A673 (cell line): ENCODE measurements at regions not wholly inside any gene's neighbourhood (a gene's known extent, or its start where the extent isn't known, plus 50 kb on each side); places are given as distances from the start of the nearest gene placed in this dataset.

ENCODE experiments used
- BruUV-seq: library from RNA; stranded (reverse); fragments of 400-500 nt; replicated peaks from 2 replicates; lab custom pipeline; 2021; lab: Mats Ljungman, UMichigan
- CTCF ChIA-PET: fragments of 300-600 bp; sonication (Branson Sonifier 250); formaldehyde crosslinking; loops from one replicate; lab custom pipeline; 2022; ENCODE audit warnings: antibody characterized with exemption; lab: Charles Lee
- POLR2A ChIA-PET: fragments of 300-600 bp; sonication (Branson Sonifier 250); formaldehyde crosslinking; loops from one replicate; lab custom pipeline; 2022; ENCODE audit warnings: antibody characterized with exemption; ENCODE audit not compliant: low non-redundant PET; lab: Charles Lee
- DNase-seq: peaks from one replicate; pipeline ENCODE4 v3.0.0-alpha.2; 2015; ENCODE audit warnings: low spot score
- H3K27ac ChIP-seq: fragments of 200-600 bp; sonication (generic); 2 replicates; pipeline ENCODE4 v1.5.1; 2016; ENCODE audit warnings: mixed run types, low read depth, mild to moderate bottlenecking, mixed read lengths, antibody characterized with exemption, low read length; ENCODE audit not compliant: poor library complexity, severe bottlenecking
- H3K27me3 ChIP-seq: fragments of 200-600 bp; sonication (generic); replicated peaks from 2 replicates; pipeline ENCODE4 v1.6.1; 2017; ENCODE audit warnings: mixed run types, low read depth, mild to moderate bottlenecking, mixed read lengths, antibody characterized with exemption, low read length; ENCODE audit not compliant: insufficient read depth, poor library complexity
- H3K36me3 ChIP-seq: fragments of 200-600 bp; sonication (generic); 2 replicates; pipeline ENCODE4 v1.6.1; 2016; ENCODE audit warnings: mixed run types, mild to moderate bottlenecking, mixed read lengths, antibody characterized with exemption, low read length; ENCODE audit not compliant: insufficient read depth, poor library complexity, severe bottlenecking
- H3K4me1 ChIP-seq: fragments of 200-600 bp; sonication (generic); 2 replicates; pipeline ENCODE4 v1.6.1; 2017; ENCODE audit warnings: mixed run types, mild to moderate bottlenecking, mixed read lengths, antibody characterized with exemption, low read length; ENCODE audit not compliant: insufficient read depth, poor library complexity, severe bottlenecking
- H3K4me3 ChIP-seq: fragments of 200-600 bp; sonication (generic); 2 replicates; pipeline ENCODE4 v1.5.1; 2016; ENCODE audit warnings: low read depth, mixed run types, mild to moderate bottlenecking, mixed read lengths, low read length; ENCODE audit not compliant: poor library complexity, severe bottlenecking
- H3K9me3 ChIP-seq: fragments of 200-600 bp; sonication (generic); 2 replicates; pipeline ENCODE4 v1.6.1; 2016; ENCODE audit warnings: mixed run types, low read depth, mild to moderate bottlenecking, mixed read lengths, antibody characterized with exemption, low read length; ENCODE audit not compliant: poor library complexity, severe bottlenecking
- EZH2 ChIP-seq: fragments of 200-600 bp; sonication (generic); IDR thresholded peaks from 2 replicates; pipeline ENCODE4 v1.6.1; 2017; ENCODE audit warnings: borderline replicate concordance, low read depth, mild to moderate bottlenecking, mixed read lengths, antibody characterized with exemption, low read length; ENCODE audit not compliant: poor library complexity, severe bottlenecking
- intact Hi-C: fragments of 100-400 bp; cut with micrococcal nuclease; formaldehyde crosslinking; loops from one replicate; pipeline ENCODE4 v1.10.0; 2022; ENCODE audit not compliant: unreplicated experiment
- TF ChIP-seq, protein P1 (sequence below): fragments of 300-800, 200-600 bp; sonication (generic); conservative IDR thresholded peaks from 2 replicates; pipeline ENCODE4 v1.5.1; 2017; ENCODE audit warnings: low read depth, mild to moderate bottlenecking, antibody characterized with exemption, low read length, moderate library complexity, mixed read lengths

DNA sequence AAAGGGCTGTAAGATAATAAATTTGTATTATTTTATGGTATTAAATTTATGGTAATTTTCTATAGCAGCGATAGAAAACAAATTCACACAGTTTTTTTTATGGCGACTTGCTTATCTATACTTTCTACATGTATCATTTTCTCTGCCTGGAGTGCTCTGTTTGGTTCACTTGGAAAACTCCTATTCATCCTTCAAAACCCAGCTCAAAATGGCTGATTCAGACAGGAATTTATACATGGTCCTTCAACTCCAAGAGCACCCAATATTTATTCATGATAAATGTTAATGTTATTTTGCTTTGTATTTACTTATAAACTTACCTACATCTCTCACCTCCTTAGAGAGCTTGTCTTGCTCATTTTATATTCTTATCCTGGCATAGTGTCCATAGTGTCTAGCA is 55.6 kb upstream of the SSX2IP start:
- POLR2A ChIA-PET = no interaction called here
- TF ChIP-seq, protein P1, sequence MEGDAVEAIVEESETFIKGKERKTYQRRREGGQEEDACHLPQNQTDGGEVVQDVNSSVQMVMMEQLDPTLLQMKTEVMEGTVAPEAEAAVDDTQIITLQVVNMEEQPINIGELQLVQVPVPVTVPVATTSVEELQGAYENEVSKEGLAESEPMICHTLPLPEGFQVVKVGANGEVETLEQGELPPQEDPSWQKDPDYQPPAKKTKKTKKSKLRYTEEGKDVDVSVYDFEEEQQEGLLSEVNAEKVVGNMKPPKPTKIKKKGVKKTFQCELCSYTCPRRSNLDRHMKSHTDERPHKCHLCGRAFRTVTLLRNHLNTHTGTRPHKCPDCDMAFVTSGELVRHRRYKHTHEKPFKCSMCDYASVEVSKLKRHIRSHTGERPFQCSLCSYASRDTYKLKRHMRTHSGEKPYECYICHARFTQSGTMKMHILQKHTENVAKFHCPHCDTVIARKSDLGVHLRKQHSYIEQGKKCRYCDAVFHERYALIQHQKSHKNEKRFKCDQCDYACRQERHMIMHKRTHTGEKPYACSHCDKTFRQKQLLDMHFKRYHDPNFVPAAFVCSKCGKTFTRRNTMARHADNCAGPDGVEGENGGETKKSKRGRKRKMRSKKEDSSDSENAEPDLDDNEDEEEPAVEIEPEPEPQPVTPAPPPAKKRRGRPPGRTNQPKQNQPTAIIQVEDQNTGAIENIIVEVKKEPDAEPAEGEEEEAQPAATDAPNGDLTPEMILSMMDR = no peak
- TF ChIP-seq EZH2 = no peak
- H3K9me3 ChIP-seq = no peaks in the 10 kb centered on the region
- no TSS peak for BruUV-seq
- no peak overlapping the region for H3K4me3 ChIP-seq
- H3K27ac ChIP-seq = no peak overlapping the region
- H3K4me1 ChIP-seq = no peaks in the 10 kb centered on the region
- H3K27me3 ChIP-seq = no peaks in the 10 kb centered on the region
- H3K36me3 ChIP-seq = no peaks in the 10 kb centered on the region
- intact Hi-C loops = no loop called here
- CTCF ChIA-PET = no interaction called here
- DNase-seq = no peak

DNA sequence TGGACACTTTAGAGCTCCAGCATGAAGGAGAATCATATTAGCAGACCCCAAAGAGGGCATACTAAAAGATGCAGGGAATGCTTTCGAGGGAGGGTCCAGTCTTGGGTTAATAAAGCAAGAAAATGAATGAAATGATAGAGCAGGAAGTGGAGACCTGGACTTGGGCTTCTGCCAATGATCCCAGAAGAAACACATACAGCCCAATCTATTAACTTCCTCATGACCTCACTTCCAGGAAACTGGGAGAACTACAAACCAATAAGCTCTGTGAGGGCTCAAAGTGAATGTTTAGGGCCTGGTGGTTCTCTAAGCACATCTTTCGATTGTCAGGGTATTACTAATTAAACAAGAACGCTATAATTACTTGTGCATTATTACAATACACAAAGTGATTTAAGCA is 53.6 kb upstream of the SSX2IP start:
- intact Hi-C loops = no loop called here
- no peaks in the 10 kb centered on the region for H3K4me1 ChIP-seq
- TF ChIP-seq, protein P1 = no peak
- TF ChIP-seq EZH2 = no peak
- no peaks in the 10 kb centered on the region for H3K9me3 ChIP-seq
- no peaks in the 10 kb centered on the region for H3K27me3 ChIP-seq
- no peak overlapping the region for H3K27ac ChIP-seq
- no peak for DNase-seq
- H3K4me3 ChIP-seq = no peak overlapping the region
- no TSS peak for BruUV-seq
- H3K36me3 ChIP-seq = no peaks in the 10 kb centered on the region
- ChIA-PET CTCF (no interaction called here), POLR2A (no interaction called here)

DNA sequence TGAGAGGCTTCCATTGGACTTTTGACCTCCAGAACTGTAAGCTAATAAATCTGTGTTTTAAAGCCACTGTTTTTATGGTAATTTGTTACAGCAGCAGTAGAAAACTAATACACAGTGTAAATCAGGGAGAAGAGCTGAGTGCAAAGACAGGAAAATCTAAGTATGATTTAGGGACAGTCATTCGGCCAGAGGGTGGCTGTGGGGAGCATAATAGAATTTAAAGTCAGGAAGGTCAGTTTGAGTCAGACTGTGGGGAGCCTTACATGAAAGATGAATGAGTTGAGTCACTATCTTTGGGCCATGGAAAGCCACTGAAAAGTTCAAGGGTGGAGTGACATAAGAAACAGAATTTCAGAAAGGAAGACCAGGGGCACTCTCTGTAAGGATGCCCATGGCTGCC is 52.4 kb upstream of the SSX2IP start:
- intact Hi-C loops = no loop called here
- TF ChIP-seq, protein P1 = no peak
- TF ChIP-seq EZH2 = no peak
- POLR2A ChIA-PET = no interaction called here
- H3K27ac ChIP-seq = no peak overlapping the region
- H3K36me3 ChIP-seq = no peaks in the 10 kb centered on the region
- H3K27me3 ChIP-seq = no peaks in the 10 kb centered on the region
- H3K4me1 ChIP-seq = no peaks in the 10 kb centered on the region
- H3K9me3 ChIP-seq = no peaks in the 10 kb centered on the region
- no peak overlapping the region for H3K4me3 ChIP-seq
- no TSS peak for BruUV-seq
- DNase-seq = no peak
- CTCF ChIA-PET = no interaction called here
